ENCODE measurements at regions not wholly inside any gene's neighbourhood (a gene's known extent, or its start where the extent isn't known, plus 50 kb on each side); places are given as distances from the start of the nearest gene placed in this dataset.

DNA sequence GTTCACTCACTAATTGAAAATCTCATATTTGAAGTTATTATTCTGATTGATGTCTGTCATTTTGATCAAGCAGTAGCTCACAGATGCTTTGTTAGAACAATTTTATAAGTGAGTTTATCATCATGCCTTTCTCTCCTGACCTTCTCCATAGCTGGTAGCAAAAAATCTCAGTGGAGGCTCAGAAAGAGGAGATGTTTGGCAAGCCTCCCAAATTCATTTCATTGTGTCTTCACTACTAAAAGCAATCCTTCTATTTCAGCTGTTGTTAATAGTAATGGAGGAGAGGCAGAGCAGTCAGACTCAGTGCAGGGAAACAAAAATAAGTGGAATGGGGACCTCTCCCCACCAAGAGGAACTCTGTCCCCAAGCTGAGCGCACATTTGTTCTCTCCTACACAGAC is 2127.8 kb upstream of the CELF4 start:
- DNase-seq (ENCODE audit: low read depth in 3 of 3) = no peak

DNA sequence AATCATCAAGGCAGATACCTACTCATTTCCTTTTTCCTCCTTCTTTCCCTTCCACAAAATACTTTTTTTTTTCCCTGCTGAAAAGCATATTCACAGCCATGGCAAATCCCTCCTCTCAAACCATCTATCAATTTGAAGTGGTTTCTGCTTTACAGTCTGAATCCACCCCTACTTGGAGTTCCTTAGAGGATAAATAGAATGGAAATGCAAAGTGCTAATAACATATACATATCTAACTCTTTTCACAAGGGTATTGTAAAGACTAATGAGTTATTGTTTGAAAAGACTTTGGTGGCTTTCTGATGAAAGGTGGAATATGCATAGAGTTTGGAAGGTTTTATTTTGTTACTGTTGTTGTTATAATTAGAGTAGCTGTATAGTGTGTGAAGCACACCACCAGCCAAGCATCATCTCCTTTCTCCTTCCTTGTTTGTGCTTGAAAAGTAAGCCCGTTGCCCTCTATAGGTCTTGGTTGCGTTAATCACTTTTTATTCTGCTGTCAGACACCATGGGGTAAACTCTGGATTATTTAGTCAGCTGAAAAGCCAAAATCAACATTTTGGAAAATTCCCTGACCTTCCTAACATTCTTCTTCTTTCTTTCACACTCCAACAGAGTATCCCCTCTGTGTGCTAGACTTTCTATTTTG is 2126.9 kb upstream of the CELF4 start:
- DNase-seq (ENCODE audit: low read depth in 3 of 3) = no peak

DNA sequence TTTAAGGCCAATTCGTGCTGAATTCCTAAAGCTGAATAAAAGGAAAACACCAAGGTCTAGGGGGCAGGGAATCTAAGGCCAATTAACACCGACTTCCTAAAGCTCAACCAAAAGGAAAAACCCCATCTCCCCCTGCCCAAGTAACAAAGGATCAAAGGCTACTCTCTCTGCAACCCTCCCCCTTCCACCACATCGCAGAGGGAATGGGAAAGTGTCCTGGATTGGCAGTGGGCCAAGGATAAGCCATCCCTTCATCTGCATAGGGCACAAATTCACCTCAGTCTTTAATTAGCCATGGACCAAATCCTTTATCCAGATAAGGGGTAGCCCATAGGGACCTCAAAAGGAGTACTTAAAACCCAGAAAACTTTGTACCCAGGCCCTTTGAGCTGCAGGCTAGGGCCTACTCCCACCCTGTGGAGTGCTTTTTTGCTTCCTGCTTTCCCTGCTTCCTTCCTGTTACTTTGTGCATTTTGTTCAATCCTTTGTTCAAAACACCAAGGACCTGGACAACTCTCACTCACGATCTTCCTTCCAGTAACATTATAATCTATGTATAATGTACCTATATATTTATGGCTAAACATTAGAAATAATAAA is 2119.8 kb upstream of the CELF4 start:
- no peak for DNase-seq (ENCODE audit: low read depth in 3 of 3)

DNA sequence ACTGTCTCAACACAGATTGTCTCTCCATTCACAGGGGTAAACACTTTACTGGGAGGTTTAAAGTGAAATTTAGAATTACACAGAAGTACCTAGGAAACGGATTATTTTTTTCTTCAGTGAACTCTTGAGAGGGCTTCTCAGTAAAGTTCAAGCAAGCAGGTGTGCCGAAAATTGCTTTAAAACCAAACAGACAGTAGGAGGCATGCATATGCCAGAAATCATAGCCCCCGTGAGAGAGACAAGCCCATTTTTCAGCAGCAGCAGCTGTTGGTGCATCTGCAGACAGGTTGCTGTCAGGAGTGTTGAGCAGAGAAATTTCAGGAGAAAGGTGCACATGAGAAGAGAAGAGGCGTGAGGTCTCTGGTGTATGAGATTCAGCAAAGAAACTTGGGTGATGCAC is 2115.5 kb upstream of the CELF4 start:
- no peak for DNase-seq (ENCODE audit: low read depth in 3 of 3)

DNA sequence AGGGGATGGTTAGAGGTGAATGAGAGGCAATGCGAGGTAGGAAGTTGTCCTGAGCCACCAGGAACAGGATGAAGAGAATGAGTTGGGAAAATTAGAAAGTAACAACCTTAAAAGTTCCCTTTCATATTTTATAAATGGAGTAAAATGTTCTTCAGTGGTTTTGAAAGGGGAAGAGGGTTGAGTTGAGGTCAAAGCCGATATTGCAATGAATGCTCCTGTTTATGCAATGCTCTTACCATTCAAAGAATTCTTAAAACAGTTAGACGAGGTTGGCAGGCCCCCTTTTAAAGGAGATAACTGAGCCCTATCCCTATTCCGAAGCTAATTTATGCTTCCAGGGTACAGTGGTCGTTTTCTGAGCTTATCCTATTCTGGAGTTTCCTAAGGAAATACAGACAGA is 2110.3 kb upstream of the CELF4 start:
- DNase-seq (ENCODE audit: low read depth in 3 of 3) = no peak

DNA sequence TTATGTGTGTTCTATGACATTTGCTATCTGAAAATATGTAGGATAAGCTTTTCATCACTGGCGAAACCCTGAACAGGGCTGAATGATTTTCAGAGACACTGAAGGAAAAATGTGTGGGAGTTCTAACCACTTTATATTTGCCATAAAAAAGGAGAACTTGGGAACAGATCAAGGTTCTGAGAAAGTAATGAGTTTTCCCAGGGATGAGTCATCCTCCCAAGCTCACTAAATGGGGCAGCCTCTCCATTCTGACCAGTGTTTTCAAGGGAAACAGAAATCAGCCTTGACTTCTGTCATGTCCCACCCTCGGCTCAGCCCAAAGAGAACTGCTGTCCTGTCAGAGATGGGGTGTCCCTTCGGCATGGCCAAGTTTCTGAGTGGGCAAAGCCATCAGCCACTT is 2109.8 kb upstream of the CELF4 start:
- DNase-seq (ENCODE audit: low read depth in 3 of 3) = no peak

DNA sequence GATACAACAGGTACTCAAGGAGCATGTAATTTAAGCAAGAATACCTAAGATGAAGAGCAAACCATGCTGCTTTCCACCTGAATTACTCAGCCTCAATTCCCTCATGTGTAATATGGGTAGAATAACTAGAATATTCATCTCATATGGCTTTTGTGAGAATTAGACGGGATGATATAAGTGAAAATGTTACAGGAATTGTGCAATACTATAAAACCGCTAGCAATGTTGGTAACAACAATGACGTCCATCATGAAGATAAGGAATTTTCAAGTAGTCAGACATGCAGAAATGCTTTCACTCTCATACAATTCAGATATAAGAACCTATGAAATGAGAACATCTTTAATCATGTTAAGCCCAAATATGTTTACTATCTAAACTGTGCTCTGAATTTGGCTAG is 2106.6 kb upstream of the CELF4 start:
- DNase-seq (ENCODE audit: low read depth in 3 of 3) = no peak

DNA sequence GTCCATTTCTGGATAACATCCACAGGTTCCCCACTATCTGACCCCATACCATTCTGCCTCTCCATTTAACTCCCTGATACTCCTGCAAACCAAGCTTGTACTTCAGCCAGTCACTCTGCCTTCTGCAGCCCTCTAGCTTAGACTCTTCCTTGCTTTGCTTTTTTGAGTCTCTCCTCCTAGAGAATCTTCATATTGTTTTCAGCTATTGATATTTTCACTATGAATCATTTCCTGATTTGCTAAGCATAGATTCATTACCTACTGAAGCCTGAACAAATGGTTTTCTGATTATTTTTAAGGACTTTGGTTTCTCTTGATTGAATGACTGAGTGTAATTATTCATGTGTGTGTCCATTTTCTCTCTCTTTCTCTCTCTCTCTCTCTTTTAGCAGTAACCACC is 2102.3 kb upstream of the CELF4 start:
- no peak for DNase-seq (ENCODE audit: low read depth in 3 of 3)

DNA sequence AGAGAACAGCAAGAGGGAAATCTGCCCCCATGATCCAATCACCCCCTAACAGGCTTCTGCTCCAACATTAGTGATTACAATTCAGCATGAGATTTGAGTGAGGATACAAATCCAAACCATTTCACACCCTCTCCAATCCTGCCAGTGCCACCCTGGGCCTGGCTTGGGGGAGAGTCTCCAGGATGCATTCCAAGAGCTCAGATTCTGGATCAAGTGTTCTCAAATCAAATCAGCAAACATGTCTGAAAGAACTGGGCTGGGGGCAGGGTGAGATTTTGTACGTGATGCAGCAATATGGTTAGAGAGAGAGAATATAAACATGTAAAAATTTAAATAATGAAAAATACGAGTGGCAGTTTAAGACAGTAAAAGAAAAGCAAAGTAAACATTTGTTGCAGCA is 2100.9 kb upstream of the CELF4 start:
- no peak for DNase-seq (ENCODE audit: low read depth in 3 of 3)

DNA sequence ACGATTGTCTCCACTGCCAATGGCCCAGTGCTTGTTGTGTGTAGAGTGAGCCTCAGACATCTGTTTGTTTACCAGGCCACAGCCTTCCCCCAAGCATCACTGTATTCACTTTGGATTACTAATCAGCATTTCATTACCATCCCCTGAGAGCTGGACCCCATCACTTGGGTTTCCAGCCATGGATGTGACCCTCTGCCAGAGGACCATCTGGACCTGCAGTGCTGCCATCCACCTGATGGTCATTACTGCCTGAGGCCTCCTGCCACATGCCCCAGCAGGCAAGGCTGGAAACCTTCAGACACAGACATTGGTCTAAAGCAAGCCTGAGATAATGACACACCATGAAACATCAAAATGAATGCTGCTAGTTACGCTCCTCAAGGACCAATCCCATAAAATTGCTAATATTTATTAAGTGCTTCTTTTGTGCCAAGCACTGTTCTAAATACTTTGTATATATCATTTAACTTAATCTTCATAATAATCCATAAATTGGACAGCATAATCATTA is 2096.3 kb upstream of the CELF4 start:
- DNase-seq (ENCODE audit: low read depth in 3 of 3) = no peak

DNA sequence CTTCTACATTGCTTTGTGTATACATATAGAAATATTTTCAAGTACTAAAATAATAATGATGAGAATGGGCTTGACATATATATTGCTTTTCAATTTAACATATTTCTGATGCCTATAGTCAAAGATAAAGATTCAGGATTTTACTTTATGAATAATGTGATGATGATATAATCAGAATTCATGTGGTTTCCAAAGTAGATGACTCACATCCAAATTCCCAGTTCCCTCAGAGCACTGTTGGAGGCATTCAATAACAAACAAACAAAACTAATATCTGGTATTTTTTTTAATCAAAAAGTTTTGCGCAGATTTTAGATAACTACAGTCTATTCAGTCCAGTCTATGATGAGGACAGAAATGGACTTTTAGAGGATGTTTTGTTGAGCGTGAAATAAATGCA is 2094.5 kb upstream of the CELF4 start:
- DNase-seq (ENCODE audit: low read depth in 3 of 3) = no peak

DNA sequence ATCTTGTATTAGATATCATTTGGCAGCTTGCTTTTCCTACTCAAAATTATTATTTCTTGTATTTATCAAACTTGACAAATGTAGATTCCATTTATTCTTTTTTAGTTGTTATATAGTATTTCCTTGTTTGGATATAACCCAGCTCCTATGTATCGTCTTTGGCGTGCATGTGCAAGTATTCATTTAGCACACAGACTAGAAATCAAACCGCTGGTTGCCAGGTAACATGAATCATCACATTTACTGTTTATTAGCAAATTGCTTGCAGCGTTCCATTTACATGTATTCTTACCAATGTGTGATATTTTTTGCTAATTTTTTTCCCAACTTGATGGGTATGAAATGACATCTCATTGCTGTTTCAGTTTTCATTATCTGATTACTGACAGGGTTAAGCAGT is 2089.7 kb upstream of the CELF4 start:
- no peak for DNase-seq (ENCODE audit: low read depth in 3 of 3)

DNA sequence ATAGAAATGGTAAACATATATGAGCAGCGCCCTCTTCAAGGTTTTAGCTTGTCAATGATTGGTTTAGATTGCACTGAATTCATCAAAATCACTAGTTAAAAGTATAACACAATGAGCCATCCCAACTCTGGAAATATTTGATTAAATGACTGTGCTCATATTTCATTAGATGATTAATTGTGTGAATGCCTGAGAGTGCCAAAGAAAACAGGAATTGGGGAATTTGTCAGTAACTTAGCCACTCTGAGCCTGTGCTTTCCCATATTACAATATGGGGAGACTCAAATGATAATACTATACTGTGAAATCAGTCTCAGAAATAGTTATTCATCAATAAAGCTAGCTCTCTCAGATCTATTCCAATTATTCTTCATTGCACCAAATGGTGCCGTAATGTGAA is 2087.6 kb upstream of the CELF4 start:
- no peak for DNase-seq (ENCODE audit: low read depth in 3 of 3)

DNA sequence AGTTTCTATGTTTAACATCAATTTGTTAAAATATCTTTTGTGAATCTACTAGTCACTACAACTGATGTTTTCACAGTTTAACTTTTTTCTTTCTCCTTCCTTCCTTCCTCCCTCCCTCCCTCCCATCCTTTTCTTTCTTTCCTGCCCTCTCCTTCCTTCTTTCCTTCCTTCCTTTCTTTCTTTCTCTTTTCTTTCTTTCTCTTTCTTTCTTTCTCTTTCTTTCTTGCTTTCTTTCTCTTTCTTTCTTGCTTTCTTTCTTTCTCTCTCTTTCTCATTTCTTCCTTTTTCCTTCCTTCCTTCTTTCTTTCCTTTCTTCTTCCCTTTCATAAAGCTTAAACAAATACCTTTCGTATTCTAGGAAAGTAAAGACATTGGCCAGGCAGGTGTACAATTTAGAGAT is 2083.0 kb upstream of the CELF4 start:
- no peak for DNase-seq (ENCODE audit: low read depth in 3 of 3)

DNA sequence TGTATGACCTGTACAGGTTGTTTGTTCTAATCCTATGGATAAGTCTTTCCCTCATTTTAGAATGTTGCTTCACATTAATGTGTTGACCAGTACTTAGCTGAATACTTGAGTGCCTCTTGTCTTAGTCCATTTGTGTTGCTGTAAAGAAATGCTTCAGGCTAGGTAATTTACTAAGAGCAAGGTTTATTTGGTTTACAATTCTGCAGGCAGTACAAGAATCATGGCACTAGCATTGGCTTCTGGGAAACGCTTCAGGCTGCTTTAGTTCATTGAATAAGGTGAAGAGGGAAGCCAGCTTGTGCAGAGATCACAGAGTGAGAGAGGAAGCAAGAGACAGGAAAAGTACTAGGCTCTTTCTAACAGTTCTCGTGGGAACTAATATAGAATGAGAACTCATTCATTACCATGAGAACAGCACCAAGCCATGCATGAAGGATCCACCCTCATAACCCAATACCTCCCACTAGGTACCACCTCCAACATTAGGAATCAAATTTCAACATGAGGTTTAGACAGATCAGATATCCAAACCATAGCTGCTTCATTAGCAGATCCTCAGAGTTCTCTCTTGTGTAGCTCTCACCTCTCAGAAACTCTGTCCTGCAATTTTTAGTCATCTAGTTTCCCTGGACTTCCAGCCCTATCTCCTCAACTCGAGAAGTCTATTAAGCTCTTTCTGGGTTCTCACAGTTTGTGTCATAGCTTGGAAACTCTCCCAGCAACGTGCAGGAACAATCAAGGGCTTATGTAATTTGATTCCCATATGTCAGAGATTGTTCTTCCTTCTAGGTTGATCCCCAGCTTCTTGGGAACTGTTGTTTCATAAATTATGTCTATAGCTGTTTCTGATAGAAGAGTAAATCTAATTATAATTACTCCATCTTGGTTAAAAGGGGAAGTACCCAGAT is 2082.3 kb upstream of the CELF4 start:
- no peak for DNase-seq (ENCODE audit: low read depth in 3 of 3)

DNA sequence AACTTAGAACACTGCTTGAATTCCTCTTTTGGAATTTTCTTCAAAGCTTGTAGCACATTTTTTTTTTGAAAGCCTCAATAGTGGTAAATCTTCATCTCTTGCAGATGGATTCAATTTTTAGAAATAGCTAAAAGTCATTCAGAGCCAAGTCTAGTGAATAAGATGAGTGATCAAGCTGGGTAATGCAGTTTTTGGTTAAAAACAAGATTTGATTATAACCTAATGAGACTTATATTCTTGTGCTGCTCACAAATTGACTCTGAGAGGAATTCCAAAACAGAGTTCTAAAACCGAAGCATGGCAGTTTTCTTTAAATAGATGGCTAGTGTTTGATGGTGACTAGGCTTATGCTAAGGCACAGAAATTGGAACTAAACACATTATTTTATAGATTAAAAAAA is 2072.6 kb upstream of the CELF4 start:
- DNase-seq (ENCODE audit: low read depth in 3 of 3) = no peak

DNA sequence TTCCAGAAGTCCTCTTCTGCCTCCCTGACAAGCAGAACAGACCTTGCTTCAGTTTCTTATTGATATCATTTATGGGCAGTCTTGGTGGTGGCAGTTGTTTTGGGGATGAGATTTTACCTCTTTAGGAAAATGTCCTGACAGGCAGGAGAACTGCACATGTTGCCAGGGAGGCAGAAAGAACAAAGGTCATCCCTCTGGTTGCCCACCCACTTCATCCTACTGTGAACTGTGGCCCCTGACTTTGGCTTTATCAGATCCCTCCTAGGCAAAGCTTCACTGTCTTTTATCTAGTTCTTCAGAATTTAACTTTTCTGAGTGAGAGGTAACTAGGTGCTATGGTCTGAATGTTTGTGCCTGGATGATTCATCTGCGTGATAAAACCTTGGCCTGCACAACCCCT is 2071.3 kb upstream of the CELF4 start:
- no peak for DNase-seq (ENCODE audit: low read depth in 3 of 3)

DNA sequence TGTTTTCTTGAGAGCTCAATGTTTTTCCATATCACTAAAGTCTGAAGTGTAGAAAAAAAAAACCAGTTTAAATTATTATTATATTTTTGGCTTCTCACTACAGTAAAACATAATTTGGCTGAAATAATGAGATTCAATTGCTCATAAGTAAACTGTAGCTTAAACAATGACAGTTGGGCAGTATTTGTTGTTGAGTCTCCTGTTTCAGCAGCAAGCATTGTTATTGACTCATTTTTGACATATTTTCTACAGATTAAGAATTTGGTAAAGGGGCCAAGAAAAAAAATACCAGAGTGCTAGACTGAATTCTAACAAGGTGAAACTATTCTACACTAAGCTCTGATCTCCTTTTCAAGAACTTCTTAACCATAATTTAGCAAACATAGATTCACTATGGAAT is 2070.4 kb upstream of the CELF4 start:
- DNase-seq (ENCODE audit: low read depth in 3 of 3) = no peak

DNA sequence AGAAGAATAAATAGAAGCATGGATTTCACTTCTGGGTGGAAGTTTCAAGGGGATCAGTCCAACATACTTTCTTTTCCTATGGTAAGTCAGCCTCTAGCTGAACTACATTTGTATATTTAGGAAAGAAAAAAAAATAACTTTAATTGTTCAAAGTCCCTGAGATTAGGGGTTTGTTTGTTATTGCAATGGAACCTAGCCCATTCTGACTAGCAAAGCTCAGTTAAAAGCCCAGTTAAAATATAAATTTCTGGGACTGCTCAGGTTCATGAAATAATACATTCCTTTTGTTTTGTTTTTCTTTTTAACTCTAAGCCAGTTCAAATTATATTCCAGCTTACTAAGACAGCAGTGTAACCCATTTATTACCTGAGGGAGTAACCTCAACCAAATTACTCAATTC is 2069.6 kb upstream of the CELF4 start:
- no peak for DNase-seq (ENCODE audit: low read depth in 3 of 3)

DNA sequence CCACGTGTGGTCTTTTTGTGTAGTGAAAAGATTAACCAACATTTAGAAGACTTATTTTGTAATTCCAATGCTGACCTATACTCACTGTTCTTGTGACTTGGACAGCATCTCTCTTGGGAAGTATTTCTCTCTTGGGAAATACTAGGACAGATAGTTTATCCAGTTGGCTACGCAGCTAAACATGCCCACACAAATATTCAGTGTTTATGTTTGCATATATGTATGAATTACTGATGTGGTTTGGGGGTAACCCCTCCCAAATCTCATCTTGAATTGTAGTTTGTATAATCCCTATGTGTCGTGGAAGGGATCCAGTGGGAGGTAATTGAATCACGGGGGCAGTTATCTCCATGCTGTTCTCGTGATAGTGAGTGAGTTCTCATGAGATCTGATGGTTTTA is 2062.3 kb upstream of the CELF4 start:
- DNase-seq (ENCODE audit: low read depth in 3 of 3) = no peak

DNA sequence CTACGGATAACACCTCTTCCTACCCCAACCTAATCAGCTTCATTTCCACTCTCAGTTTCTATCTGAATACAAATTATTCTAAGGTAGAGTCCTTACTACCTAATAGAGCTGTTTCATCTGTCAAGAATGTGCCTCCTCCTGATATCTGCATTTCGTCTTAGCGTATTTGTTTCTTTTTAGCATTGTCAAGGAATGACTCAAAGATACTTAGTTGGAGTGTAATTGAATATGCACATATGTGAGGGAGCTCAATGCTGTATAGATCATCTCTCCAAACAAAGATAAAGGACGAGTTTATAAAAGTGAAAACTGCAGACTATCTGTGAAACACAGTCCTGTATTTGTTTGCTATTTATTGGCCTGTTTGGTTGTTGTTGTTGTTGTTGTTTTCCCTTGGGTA is 2059.4 kb upstream of the CELF4 start:
- no peak for DNase-seq (ENCODE audit: low read depth in 3 of 3)

DNA sequence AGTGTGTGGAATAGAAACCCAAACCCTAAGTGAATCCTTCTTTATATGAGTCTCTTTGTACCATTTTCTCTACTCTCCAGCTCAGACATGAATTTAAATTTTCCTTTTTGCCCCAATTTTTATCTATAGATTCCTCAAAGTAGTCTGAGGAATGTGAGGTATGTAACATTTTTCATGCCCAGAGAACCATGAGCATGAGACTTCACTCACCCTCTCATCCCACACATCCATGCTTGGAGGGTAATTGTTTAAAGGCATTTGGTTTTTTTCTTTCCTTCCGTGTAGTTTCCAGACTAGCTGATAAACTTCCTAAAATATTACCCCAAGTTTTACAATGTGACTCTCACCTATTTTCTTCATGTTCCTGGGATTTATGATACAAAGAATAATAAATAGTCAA is 2056.8 kb upstream of the CELF4 start:
- no peak for DNase-seq (ENCODE audit: low read depth in 3 of 3)

Data from stimulated activated CD4-positive, alpha-beta T cell treated with anti-CD3 and anti-CD28 coated beads, TNF-alpha, amount 100 ng/mL, for 48 hours (primary cell).